ENCODE measurements at regions not wholly inside any gene's neighbourhood (a gene's known extent, or its start where the extent isn't known, plus 50 kb on each side); places are given as distances from the start of the nearest gene placed in this dataset.

GRCh38 chr1:29903548-29904166, 667.3 kb downstream of the PTPRU start:
- DNase-seq = no peak

GRCh38 chr1:29901624-29902325, 665.5 kb downstream of the PTPRU start:
- DNase-seq = no peak

DNA sequence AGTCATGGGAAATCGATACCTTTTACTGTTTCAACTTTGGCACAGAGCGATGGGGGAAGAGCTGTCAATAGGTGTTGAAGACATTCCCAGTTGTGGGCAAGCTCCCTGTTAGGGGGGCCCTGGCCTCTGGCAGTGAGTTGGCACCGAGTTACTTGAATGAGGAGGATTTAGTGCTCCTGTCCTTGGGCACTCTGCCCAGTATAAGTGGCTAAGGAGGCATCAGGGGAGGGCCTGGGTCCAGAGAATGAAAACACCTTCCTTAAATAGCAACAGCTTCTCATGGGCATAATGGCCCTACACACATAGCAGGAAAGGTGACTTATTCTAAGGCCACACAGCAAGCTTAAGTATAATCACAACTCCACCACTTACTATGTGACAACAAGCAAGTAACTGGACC, 664.4 kb downstream of the PTPRU start:
- no peak for DNase-seq

DNA sequence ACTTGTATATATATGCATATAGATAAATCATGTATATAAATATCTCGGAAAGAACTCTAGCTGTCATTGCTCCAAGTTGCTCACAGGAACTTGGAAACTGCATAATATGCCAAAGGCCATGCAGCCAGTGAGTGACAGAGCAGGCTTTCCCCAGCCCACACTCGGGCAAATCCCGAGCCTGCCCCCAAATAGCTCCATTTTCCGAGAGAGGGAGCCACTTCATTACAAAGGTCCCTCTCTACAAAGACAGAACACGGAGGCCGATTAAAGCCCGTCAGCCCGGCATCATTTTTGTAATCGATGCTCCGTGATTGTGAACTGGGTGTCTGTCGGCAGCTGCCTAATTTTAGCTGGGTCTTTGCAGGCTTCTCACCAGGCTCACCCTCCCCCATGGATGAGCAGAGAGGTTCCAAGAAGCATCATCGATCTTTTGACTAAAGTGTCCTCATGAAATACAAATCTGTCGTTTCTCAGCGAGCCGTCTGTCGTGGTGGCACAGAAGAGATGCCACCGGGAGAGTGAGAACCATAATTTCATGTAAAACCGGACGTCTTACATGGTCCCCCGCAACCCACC, 663.9 kb downstream of the PTPRU start:
- no peak for DNase-seq

DNA sequence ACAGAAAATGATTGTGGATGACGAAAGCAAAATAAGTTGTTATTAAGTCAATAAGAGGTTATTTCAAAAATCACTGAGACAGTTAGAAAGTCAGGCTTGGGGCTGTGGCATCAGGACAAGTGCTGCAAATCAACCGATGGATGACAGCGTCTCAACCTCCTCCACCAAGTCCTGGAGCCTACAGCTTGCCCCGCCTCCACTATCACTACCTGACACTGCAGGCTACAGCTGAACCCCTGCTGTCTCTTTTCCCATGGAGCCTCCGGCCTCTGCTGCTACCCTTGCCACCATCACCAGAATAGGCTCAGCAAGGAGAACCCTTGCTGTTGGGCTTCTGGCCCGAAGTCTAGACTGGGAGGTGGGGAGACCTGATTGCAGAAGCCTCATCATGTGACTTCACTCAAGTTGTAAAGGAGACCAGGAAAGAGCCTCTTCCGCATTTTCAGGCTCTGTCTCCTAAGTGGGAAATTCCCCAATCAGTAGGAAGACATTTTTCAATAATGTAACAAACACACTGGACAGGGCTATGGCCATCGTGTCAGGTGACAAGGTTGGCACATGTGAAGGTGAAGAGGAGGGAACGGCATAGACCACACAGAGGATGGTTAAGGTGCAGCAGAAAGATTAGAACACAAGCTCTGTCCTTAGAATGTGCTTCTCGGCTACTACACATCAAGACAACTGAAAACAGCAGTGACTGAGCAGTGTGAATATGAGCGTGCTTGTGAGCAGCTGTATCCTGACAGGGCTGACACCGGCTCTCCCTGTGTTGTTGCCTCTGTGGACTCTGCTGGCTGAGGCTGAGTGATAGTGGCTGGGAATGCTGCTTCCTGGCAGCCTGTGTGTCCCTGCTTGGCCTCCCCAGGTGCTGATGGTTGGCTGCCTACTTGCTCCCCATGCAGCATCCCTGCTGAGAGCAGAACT, 660.7 kb downstream of the PTPRU start:
- no peak for DNase-seq

DNA sequence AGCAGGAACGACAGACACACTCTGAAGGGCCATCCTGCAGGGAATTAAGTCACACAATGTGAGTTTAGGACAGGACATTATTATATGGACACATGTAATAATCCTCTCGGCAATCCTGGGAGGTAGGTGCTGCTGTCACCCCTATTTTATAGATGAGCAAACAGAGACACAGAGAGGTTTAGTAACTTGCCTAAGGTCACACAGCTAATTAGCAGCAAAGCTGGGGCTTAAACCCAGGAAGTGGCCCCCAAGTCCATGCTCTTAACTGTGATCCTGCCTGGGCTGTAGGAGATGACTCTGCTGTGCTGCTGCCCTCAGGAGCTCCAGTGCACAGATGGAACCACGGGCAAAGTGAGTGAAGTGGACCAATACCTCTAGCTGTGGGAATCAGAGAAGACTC, 660.0 kb downstream of the PTPRU start:
- no peak for DNase-seq

- DNase-seq = no peak
Observed at GRCh38 chr1:29895201-29895600, 658.9 kb downstream of the PTPRU start.

DNA sequence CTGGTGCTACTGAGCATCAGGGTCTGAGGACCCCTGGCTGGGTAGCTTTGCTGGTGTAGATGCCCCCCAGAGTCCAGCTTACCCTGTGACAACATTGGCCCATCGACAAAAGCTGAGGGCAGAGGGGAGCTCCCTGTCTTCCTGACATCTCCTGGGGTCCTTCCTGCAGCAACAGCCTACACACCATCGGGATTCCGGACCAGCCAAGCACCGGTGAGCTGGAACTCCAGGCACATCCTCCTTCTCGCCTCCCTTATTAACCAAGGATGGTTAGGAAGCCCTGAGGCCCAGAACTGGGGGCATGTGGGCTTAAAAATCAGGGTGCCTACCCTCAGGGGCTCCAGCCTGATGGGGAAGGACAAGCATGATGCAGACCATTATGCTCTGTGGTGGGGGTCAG, 658.0 kb downstream of the PTPRU start:
- no peak for DNase-seq

GRCh38 chr1:29893806-29894205, 657.5 kb downstream of the PTPRU start:
- no peak for DNase-seq

DNA sequence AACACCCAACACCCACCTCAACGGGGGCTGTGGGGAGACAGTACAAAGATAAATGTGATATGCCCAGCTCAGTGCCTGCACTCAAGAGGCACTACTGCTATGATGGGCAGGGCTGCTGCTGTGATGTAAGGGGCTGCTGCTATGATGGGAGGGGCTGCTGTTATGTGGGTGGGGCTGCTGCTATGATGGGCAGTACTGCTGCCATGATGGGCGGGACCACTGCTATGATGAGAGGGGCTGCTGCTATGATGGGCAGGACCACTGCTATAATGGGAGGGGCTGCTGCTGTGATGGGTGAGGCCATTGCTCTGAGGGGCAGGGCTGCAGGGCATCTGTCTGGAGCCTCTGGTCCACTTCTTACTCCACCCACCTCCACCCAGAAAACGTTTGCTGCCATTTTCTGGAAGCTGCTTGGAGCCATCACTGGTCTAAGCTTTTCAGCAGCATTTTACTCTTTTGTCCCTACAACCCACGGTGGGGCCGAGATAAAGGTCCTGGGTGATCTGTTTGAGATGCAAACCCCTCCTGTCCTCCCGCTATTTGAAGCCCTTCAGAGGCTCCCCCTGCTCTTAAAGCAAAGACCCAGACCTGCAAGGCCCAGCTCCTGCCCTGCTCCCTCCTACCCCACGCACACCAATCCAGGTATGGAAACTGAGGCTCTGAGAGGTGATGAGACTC, 656.9 kb downstream of the PTPRU start:
- no peak for DNase-seq

- no peak for DNase-seq
Observed at GRCh38 chr1:29892247-29892646, 655.9 kb downstream of the PTPRU start.

DNA sequence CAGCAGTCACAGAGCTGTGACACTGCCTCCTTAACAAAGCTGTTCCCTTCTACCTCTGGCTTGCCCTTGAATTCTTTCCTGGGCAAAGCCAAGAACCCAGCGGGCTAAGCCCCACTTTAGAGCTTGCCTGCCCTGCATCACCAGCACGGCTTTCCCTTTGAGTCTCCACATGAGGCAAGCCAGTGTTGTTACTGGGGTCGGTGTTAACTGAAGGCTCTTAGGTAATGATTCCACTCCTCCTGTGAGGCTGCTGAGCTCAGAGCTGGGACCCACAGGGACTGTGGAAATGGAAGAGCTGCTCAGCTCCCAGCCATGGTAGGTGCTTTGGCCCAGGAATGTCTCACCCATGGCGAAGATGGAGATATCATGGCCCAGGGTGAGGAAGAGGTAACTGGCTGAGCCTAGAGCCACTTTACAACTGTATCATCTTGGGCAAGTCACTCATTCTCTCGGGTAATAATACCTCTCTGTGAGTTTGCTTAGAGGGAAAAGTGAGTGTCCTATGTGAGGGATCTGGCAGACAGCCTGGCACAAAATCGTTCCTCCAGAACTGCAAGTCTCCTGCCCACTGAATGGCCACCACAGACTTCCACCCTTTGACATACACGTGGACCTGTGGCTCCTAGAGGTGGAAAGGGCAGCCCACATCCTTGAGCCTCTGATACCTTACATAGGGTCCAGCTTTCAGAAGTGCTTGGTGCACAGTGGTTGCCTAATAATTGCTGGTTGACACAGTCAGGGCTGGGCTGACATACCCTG, 654.1 kb downstream of the PTPRU start:
- no peak for DNase-seq

GRCh38 chr1:29889776-29890175, 653.5 kb downstream of the PTPRU start:
- no peak for DNase-seq

DNA sequence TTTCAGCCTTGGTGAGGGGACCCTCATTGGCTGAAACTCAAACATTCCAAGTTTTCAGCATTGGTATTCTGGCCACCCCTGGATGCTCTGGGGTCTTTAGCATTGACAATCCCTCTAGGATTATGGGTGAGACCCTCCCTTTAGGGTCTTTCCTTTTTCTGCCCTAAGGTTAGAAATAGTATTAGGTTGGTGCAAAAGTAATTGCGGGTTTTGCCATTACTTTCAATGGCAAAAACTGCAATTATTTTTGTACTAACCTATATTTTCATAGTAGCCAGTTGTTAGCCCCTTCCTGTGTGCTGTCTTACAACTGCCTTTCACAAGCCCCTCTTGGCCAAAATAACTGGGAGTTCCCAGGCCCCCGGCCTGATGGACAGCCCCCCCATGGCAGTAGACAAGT, 648.4 kb downstream of the PTPRU start:
- DNase-seq = no peak

- DNase-seq = no peak
Observed at GRCh38 chr1:29883986-29884385, 647.7 kb downstream of the PTPRU start.

DNA sequence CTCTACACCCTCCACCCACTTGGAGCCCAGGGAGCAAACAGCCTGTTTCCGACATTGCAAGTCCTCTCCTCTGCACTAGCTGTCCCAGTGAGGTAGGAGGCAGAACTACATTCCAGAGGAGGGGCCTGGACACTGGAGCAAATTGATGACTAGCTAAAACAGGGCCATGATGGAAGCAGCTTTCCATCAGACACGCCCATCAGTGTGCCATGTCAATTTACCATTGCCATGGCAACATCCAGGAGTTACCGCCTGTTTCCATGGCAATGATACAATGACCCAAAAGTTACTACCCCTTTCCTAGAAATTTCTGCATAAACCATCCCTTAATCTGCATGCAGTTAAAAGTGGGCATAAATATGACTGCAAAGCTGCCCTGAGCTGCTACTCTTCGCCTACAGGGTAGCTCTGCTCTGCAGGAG, 647.1 kb downstream of the PTPRU start:
- no peak for DNase-seq

DNA sequence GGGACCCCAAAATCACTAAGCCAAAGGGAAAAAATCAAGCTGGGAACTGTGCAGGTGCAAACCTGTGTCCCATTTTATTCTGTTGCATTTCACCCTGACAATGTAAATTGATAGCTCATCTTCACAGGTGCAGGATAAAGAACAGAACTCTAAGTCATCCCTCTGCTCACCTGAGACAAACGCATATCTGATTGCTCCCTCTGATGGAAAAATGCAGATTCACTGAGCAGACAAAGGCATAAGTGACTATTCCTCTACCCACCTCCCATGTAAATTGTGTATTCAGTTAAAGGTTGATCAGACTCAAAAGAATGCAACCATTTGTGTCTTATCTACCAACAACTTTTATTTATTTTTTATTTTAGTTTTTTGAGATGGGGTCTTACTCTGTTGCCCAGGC, 644.2 kb downstream of the PTPRU start:
- DNase-seq = no peak

DNA sequence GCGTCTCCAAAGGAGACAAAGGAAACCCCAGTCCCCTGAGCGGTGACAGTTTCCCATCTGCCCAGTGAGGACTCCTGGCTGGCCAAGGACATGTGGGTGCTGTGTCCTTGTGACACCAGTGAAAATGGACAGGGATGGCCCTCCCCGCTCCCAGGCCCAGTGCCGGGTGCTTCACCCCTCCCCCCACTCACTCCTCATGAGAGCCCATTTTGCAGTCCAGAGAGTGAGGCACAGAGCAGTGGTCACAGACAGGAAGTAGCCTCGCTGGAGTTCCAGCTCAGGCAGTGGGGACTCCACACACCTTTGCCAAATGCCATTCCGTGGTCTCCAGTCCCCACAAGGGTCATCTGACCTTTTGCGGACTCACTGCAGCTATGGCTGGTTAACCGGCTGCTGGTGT, 642.9 kb downstream of the PTPRU start:
- DNase-seq = no peak

DNA sequence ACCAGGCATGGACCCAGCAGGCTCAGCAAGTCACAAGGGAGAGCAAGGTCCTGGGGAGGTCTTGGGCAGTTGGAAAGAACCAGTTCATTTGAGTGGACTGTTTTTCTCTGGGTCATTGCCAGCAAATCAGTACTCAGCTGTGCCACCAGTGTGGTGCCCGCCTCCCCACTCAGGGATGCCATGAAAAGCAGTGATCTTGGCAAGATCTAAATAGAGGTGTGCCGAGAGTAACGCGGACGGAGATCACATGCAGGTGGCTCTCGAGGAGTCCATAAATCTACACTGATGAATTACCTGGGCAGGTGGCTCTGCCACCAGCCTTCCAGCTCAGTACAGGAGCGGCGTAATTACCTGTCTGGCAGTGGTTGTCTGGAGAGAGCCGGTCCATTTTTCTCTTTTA, 642.2 kb downstream of the PTPRU start:
- DNase-seq = no peak

GRCh38 chr1:29876902-29877301, 640.6 kb downstream of the PTPRU start:
- DNase-seq = no peak

DNA sequence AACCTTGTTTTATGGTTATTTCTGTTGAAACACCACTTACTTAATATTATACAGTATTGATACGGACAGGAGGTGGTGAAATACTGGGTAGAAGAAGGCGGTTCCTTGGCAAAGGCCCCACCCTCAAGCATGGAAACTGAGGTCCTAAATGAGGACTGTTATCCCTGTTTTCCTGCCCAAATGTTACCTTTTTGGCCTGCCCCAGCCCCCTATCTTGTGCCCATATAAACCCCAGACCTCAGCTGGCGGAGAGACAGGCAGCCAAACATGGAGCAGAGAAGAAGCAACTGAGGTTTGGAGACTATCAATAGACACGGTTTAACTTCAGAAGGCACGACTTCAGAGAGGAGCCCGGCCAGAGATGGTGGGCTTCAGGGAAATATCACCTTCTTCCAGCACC, 640.1 kb downstream of the PTPRU start:
- DNase-seq = no peak

GRCh38 chr1:29875557-29876028, 639.3 kb downstream of the PTPRU start:
- no peak for DNase-seq
